ENCODE measurements at regions not wholly inside any gene's neighbourhood (a gene's known extent, or its start where the extent isn't known, plus 50 kb on each side); places are given as distances from the start of the nearest gene placed in this dataset.
"Not testable (repeated sequence)": the region's sequence is repeated elsewhere in the genome, so short reads cannot be mapped to it uniquely, and the experiment has no call there.

DNA sequence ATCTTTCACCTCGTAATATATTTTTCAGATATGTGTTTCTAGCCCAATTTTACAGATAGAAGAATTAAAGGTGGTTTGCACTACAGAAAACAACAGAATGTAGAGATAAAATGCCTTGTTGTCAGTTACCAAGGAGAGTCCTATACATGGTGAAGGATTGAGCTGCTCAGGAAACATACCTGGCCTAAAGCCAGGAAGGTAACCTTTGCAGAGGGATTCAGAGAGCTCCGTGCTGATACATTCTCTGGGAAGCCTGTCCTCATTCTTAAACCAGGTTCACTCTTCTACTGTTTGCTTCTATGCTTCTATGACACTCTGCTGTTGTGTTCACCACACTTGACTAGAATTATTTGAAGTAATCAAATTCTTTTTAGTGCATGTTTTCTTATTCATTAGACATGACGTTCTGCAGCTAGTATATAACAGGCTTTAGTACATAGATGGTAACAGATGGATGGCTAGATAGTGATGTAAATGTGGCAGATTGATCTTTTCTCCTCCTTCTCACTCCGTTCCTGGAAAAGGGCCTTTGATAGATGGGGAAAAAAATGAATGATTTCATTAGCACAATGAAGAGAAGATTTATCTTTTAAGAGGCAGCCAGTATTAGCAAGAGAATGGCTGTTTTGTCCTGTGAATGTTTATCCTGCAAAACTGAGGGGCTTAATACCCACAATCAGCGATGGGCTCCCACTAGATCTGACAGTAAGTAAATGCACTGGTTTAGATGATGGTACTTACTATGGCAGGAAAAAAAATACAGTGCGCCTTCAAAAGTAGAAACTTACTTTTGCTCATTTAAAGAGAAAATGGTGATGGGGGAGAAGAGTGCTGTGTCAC is 589.6 kb upstream of the FAM98A start:
- no peak for DNase-seq (ENCODE audit: low read depth in 2 of 3, low spot score in 2 of 3)

- DNase-seq (ENCODE audit: low read depth in 2 of 3, low spot score in 2 of 3): no peak
These were observed 580.4 kb upstream of the FAM98A start for GRCh38 chr2:34179511-34179910.

DNA sequence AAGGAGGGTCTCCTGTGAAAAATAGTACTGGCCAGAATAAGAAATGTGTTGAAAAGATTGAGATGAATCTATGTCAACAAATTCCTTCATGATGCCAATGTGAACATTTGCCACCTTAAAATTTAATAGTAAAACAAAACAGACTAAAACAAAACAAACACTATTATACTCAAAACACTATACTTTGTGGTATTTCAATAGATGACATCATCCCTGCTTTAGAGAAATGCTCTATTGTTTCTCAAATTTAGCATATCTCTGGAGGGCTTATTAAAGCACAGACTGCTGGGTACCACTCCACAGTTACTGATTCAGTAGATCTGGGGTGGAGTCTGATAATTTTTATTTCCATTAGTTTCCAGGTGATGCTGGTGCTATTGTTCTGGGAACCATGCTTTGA is 579.4 kb upstream of the FAM98A start:
- DNase-seq (ENCODE audit: low read depth in 2 of 3, low spot score in 2 of 3): no peak

DNA sequence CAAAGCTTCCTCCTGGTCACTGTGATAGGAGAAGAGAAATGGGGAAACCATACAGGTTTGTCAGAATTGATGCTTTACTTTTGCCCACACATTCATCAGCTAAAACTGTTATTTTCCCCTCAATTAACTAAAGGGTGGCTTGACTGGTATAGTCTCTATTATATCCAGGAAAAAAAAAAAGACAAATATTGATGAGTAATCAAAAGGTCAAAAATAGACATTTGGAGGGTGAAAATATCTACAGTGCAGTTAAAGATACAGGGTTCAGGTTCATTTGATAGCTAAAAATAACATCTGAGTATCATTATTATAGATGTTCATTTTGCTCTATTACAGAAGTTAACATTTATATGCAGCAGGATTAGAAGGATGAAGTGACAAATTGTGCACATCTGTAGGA is 577.6 kb upstream of the FAM98A start:
- DNase-seq (ENCODE audit: low read depth in 2 of 3, low spot score in 2 of 3): no peak

- DNase-seq (ENCODE audit: low read depth in 2 of 3, low spot score in 2 of 3): no peak
These were observed 575.4 kb upstream of the FAM98A start for GRCh38 chr2:34174506-34174905.

DNA sequence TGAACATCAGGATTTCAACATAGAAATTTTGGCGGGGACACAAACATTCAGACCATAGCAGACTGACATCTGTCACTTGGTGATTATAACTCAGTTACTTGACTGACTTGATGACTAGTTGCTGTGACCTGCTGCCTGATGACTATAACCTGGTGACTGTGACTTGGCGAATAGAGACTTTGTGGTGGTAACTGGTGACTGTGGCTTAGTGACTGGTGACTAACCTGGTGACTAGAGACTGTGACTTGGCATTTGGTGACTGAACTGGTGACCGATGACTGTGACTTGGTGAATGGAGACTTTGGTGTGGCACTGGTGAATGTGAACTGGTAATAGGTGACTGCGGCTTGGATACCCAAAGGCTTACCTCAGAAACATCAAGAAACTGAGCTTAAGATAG is 563.1 kb upstream of the FAM98A start:
- DNase-seq (ENCODE audit: low read depth in 2 of 3, low spot score in 2 of 3): no peak

DNA sequence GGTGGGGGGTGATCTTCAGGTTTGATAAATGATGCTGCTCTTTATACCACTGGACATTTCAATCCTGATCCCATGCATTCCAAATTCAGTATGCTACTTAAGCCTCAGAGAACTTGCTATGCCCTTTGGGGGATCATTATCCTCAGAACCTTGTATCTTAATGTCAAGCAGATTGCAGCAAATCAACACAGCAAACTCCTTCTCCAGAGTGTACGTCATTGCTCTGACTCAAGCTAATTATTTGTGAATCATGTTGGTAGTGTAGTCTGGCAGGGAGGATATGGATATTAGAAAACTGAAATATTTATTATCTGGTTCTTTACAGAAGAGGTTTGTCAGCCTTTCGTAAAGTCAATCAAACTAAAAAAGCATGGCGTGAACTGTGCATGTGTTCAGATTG is 562.5 kb upstream of the FAM98A start:
- no peak for DNase-seq (ENCODE audit: low read depth in 2 of 3, low spot score in 2 of 3)

DNA sequence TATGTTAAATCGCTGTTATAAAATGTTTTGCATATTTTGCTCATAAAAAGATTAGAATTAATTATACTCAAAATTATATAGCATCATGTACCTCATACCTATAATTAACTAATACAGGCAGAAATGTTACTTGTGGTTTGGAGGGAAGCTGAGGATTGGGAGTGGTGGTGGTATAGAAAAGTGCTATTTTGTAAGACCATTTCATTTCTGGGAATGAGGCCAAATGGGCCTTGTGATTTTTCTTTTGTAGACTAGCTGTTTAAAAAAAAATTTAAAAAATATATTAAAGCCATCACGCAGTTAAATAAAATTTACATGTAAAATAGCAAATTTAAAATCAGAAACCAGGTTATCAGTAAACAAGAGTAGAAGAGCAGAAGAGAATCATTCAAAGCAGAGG is 560.8 kb upstream of the FAM98A start:
- no peak for DNase-seq (ENCODE audit: low read depth in 2 of 3, low spot score in 2 of 3)

- no peak for DNase-seq (ENCODE audit: low read depth in 2 of 3, low spot score in 2 of 3)
These were observed 554.4 kb upstream of the FAM98A start for GRCh38 chr2:34153484-34153883.

- DNase-seq (ENCODE audit: low read depth in 2 of 3, low spot score in 2 of 3): no peak
These were observed 548.7 kb upstream of the FAM98A start for GRCh38 chr2:34147780-34148179.

DNA sequence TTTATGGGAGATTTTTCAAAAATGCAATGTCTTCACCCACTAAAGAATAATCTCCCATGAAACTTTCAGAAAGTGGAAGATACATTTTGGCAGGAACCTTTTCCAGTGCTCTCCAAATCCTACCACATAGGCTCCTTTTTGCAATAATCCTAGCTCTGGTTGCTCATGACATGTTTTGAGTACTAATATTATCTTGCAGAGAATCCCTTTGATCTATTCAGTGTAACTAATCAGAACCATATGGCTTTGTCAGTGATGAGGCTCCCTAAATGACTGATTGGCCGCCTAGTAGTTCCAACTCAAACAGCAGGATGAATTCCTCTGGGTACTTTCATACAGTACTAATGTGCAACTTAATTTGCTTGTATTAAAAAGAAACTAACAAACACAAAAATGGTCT is 544.0 kb upstream of the FAM98A start:
- no peak for DNase-seq (ENCODE audit: low read depth in 2 of 3, low spot score in 2 of 3)

GRCh38 chr2:34142531-34143008 is 543.5 kb upstream of the FAM98A start:
- not testable (repeated sequence) for DNase-seq (ENCODE audit: low read depth in 2 of 3, low spot score in 2 of 3)

- DNase-seq (ENCODE audit: low read depth in 2 of 3, low spot score in 2 of 3): not testable (repeated sequence)
These were observed 534.0 kb upstream of the FAM98A start for GRCh38 chr2:34133065-34133464.

GRCh38 chr2:34126279-34126678 is 527.2 kb upstream of the FAM98A start:
- DNase-seq (ENCODE audit: low read depth in 2 of 3, low spot score in 2 of 3): no peak

- DNase-seq (ENCODE audit: low read depth in 2 of 3, low spot score in 2 of 3): no peak
These were observed 525.1 kb upstream of the FAM98A start for GRCh38 chr2:34123996-34124785.

GRCh38 chr2:34121076-34121475 is 522.0 kb upstream of the FAM98A start:
- DNase-seq (ENCODE audit: low read depth in 2 of 3, low spot score in 2 of 3): peak in 2 of 3 donors; percentile 16 to 71

DNA sequence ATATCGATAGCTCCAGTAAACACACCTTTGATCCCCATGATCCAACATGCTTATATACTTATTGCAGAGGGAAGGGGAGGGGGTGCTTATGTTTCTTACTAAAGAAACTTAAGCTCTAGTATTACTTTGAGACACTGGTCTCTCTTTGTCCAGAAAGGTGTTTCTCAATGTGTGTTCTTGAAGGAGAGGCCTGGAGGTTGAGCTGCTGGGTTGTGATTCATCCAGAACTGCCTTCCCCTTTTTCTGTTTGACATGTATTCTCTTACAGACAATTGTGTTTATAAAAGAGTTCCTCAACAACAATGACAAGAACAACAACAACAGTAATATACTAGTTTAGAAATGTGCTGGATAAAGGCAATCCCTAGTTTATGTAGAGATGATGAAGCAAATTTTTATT is 516.0 kb upstream of the FAM98A start:
- DNase-seq (ENCODE audit: low read depth in 2 of 3, low spot score in 2 of 3): no peak

- DNase-seq (ENCODE audit: low read depth in 2 of 3, low spot score in 2 of 3): no peak
These were observed 513.1 kb upstream of the FAM98A start for GRCh38 chr2:34112161-34112560.

GRCh38 chr2:34110392-34110791 is 511.3 kb upstream of the FAM98A start:
- DNase-seq (ENCODE audit: low read depth in 2 of 3, low spot score in 2 of 3): no peak

DNA sequence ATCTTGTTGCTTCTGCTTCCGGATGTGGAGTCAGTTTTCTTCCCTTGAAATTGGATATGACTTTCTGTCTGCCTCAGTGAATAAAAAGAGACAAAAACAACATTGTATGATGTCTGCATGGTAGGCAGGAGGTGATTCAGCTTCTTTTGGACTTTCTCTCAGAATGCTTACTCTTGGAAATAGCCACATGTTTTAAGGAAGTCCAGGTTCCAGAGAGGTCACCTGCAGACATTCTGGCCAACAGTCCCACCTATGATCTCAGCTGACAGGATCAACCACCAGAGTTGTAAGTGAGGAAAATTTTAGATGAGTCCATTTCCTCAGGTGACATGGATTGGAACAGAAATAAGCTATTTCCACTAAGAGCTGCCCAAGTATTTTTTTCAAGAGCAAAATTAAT is 508.7 kb upstream of the FAM98A start:
- DNase-seq (ENCODE audit: low read depth in 2 of 3, low spot score in 2 of 3): no peak

DNA sequence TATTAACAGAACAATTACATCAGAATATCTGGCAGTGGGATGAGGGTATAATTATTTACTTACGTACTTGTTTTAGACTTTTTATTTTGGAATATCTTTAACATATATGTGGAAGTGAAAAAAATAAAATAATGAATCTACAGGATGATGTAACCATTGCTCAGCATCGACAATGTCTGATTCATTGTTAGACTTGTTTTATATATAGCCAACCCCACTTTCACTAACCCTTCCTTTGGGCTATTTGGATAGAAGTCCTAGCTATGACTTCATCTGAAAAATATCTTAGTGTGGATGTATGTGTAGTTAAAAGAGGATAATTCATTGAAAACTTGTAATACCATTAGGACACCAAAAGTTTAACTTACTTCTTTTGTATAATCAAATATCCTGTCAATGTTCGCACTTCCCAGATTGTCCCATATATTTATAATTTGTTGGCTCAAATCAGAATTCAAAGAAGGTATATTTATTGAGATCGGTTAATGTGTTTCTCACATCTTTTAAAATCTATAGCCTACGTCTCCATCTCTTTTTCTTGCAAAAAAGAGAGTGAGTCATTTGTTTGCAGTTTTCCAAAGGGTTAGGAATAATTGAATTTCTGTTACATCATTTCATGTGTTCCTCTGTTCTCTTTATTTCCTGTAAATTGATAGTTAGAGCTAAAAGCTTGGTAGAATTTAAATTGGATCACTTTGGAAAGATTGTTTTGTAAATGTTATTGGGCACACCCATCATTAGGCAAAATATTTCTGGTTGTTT is 506.1 kb upstream of the FAM98A start:
- no peak for DNase-seq (ENCODE audit: low read depth in 2 of 3, low spot score in 2 of 3)
